Sigmoid colon (tissue), 6 donors: ENCODE measurements at regions not wholly inside any gene's neighbourhood (a gene's known extent, or its start where the extent isn't known, plus 50 kb on each side); places are given as distances from the start of the nearest gene placed in this dataset.

Source experiments
- DNase-seq: peaks from one replicate; pipeline ENCODE4 v3.0.0-alpha.2; 2019
- H3K27ac ChIP-seq, 4 donors: fragments of 200-600 bp; sonication (generic); one replicate each; pipeline ENCODE4 v1.5.1; 2016 to 2019; ENCODE audit warnings: mild to moderate bottlenecking in 1 of 4
- H3K27me3 ChIP-seq, 3 donors: fragments of 200-600 bp; sonication (generic); one replicate each; pipeline ENCODE4 v1.5.1; 2019; ENCODE audit warnings: mild to moderate bottlenecking in 1 of 3
- H3K36me3 ChIP-seq, 4 donors: fragments of 200-600 bp; sonication (generic); one replicate each; pipeline ENCODE4 v1.5.1; 2016 to 2019
- H3K4me1 ChIP-seq, 4 donors: fragments of 200-600 bp; sonication (generic); one replicate each; pipeline ENCODE4 v1.5.1; 2017 to 2019
- H3K4me3 ChIP-seq, 4 donors: fragments of 200-600 bp; sonication (generic); one replicate each; pipeline ENCODE4 v1.5.1; 2017 to 2019; ENCODE audit warnings: mild to moderate bottlenecking in 2 of 4, moderate library complexity in 1 of 4
- H3K9me3 ChIP-seq, 4 donors: fragments of 200-600 bp in 3 of 4; sonication (generic) in 3 of 4; one replicate each; pipeline versions ENCODE4 v1.5.1 to v1.6.1; 2013 to 2019
- EP300 ChIP-seq, 4 donors: sonication (generic); formaldehyde crosslinking; IDR thresholded peaks; one replicate each; pipeline ENCODE4 v1.6.1; 2017; ENCODE audit warnings: antibody characterized with exemption in 4 of 4
- POLR2A ChIP-seq, 2 donors: fragments of 450-650 bp; IDR thresholded peaks; one replicate each; pipeline ENCODE4 v1.6.1; 2016; ENCODE audit warnings: antibody characterized with exemption in 2 of 2, mild to moderate bottlenecking in 2 of 2, moderate library complexity in 2 of 2
- POLR2AphosphoS5 ChIP-seq, 4 donors: sonication (generic); formaldehyde crosslinking; IDR thresholded peaks; one replicate each; pipeline ENCODE4 v1.6.1; 2017; ENCODE audit warnings: antibody characterized with exemption in 4 of 4
- WGBS, 2 donors: extraction: QIAGEN DNeasy Blood & Tissue Kit; methylation state at CpG; one replicate each; pipeline ENCODE4 v1.1.7; 2013; 5-methylcytosine and 5-hydroxymethylcytosine counted together
- intact Hi-C: fragments of 100-400 bp; cut with DNase I; formaldehyde crosslinking; loops from one replicate; pipeline ENCODE4 v1.15.1; 2023
- TF ChIP-seq, protein P1 (sequence below), 4 experiments: fragments of 450-650 bp in 3 of 4; fragments of 200-600 bp in 1 of 4; IDR thresholded peaks; one replicate each; pipeline ENCODE4 v1.5.1; 2016 to 2019; ENCODE audit warnings: antibody characterized with exemption in 4 of 4, mild to moderate bottlenecking in 3 of 4, moderate library complexity in 2 of 4
- donor health status: healthy with polysubstance abuse.
- donor health status: healthy.

DNA sequence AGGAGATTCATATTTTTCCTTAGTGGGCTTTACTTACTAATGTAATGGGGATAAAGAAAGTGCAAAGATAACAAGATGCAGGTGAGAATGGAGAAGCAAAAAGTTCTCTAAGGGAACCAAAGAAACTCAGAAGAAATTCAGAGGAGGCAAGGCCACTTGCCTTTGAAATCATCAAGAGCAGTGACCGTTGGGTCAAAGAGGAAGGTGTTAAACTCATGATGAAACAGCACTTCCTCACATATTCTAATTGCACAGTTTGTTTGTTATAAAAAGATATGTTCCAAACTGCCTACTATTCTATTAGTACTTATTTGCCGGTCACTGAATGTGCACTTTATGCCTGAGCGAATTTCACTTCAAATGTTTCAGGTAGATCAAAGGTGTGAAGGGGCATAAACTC lies 975.1 kb downstream of the BCL11A start:
- intact Hi-C loops: no loop called here
- Histone ChIP-seq H3K36me3 (no peaks in the 10 kb centered on the region), H3K4me3 (no peak overlapping the region), H3K27me3 (no peaks in the 10 kb centered on the region), H3K9me3 (no peaks in the 10 kb centered on the region), H3K4me1 (no peaks in the 10 kb centered on the region), H3K27ac (no peak overlapping the region)
- WGBS, 2 donors: 83 to 91% methylated on average over 3 of the region's 3 CpGs
- no peak for TF ChIP-seq EP300 (IDR thresholded peaks at IDR 0.05)
- TF ChIP-seq POLR2AphosphoS5 (IDR thresholded peaks at IDR 0.05): no peak
- TF ChIP-seq, protein P1, sequence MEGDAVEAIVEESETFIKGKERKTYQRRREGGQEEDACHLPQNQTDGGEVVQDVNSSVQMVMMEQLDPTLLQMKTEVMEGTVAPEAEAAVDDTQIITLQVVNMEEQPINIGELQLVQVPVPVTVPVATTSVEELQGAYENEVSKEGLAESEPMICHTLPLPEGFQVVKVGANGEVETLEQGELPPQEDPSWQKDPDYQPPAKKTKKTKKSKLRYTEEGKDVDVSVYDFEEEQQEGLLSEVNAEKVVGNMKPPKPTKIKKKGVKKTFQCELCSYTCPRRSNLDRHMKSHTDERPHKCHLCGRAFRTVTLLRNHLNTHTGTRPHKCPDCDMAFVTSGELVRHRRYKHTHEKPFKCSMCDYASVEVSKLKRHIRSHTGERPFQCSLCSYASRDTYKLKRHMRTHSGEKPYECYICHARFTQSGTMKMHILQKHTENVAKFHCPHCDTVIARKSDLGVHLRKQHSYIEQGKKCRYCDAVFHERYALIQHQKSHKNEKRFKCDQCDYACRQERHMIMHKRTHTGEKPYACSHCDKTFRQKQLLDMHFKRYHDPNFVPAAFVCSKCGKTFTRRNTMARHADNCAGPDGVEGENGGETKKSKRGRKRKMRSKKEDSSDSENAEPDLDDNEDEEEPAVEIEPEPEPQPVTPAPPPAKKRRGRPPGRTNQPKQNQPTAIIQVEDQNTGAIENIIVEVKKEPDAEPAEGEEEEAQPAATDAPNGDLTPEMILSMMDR (IDR thresholded peaks at IDR 0.05): no peak
- TF ChIP-seq POLR2A (IDR thresholded peaks at IDR 0.05): no peak
- no peak for DNase-seq

DNA sequence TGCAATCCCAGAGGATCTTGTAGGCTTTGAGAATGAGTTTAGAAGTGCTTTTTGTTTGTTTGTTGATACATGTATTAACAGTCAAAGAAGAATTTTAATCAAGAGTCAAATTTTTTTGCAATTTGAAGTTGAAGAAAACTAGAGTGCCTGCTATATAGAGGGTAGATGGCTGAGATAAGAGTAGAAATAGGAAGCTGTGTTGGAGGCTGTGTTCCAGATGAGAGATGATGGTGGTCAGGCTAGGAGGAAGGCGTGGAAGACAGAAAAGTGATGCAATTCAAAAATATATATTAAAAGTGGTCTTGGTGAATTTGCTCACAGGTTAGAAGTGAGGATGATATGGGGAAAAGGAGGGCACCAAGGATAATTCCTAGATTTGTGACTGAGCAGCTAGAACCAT lies 978.3 kb downstream of the BCL11A start:
- Histone ChIP-seq H3K4me3 (no peak overlapping the region), H3K27me3 (no peaks in the 10 kb centered on the region), H3K27ac (no peak overlapping the region), H3K9me3 (no peaks in the 10 kb centered on the region), H3K4me1 (peaks cover 0 to 14% (median 2%) of the 10 kb centered on the region in 4 donors), H3K36me3 (no peaks in the 10 kb centered on the region)
- 71 to 87% methylated on average over 1 of the region's 1 CpG for WGBS, 2 donors
- intact Hi-C loops: no loop called here
- DNase-seq: no peak
- TF ChIP-seq, protein P1 (IDR thresholded peaks at IDR 0.05): no peak
- TF ChIP-seq POLR2A (IDR thresholded peaks at IDR 0.05): no peak
- no peak for TF ChIP-seq POLR2AphosphoS5 (IDR thresholded peaks at IDR 0.05)
- no peak for TF ChIP-seq EP300 (IDR thresholded peaks at IDR 0.05)

DNA sequence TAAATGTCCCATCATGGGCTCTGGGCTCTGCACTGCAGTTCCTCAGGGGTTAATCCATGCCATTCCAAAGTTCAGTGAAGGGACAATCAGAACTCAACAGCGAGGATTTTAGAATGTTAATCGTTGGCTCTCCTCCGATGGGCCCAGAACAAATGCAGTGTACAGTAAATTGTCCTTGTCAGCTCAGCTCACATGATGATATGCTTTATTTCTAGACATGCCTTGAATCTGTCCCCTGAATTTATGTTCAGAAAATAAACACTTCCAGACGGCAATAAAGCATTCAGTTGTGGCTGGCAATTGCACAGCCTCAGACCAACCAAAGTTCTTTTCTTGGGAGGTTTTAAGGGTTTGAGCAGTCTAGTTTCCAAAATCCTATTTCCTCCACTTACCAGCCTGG lies 981.2 kb downstream of the BCL11A start:
- WGBS, 2 donors: 15 to 59% methylated on average over 4 of the region's 4 CpGs
- Histone ChIP-seq H3K4me1 (peaks cover 0 to 14% (median 2%) of the 10 kb centered on the region in 4 donors), H3K4me3 (no peak overlapping the region), H3K9me3 (no peaks in the 10 kb centered on the region), H3K36me3 (no peaks in the 10 kb centered on the region), H3K27ac (no peak overlapping the region), H3K27me3 (no peaks in the 10 kb centered on the region)
- no peak for DNase-seq
- intact Hi-C loops: no loop called here
- TF ChIP-seq POLR2A (IDR thresholded peaks at IDR 0.05) (no peak), POLR2AphosphoS5 (IDR thresholded peaks at IDR 0.05) (peak in 1 of 4 donors; percentile 45), EP300 (IDR thresholded peaks at IDR 0.05) (no peak)
- TF ChIP-seq, protein P1 (IDR thresholded peaks at IDR 0.05): no peak

DNA sequence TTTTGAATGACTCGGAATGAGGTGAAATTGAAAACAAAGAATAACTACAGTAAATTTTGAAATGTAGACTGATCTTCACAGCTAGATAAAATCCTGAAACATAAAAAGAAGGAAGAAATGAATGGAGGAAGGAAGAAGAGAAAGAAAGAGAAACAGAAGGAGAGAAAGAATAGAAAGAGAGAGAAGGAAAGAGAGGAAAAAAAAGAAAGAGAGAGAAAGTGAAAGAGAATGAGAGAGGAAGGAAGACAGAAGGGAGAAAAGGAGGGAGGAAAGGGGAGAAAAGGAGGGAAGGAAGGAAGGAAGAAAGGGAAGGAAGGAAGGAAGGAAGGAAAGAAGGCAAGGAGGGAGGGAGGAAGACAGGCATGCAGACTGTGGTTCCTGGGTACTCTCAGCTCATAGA lies 982.6 kb downstream of the BCL11A start:
- 95 to 98% methylated on average over 1 of the region's 1 CpG for WGBS, 2 donors
- H3K4me3 ChIP-seq: no peak overlapping the region
- intact Hi-C loops: no loop called here
- TF ChIP-seq EP300 (IDR thresholded peaks at IDR 0.05): no peak
- TF ChIP-seq POLR2A (IDR thresholded peaks at IDR 0.05): no peak
- no peak for TF ChIP-seq POLR2AphosphoS5 (IDR thresholded peaks at IDR 0.05)
- TF ChIP-seq, protein P1 (IDR thresholded peaks at IDR 0.05): no peak
- H3K9me3 ChIP-seq: no peaks in the 10 kb centered on the region
- H3K27me3 ChIP-seq: no peaks in the 10 kb centered on the region
- no peak for DNase-seq
- no peak overlapping the region for H3K27ac ChIP-seq
- no peaks in the 10 kb centered on the region for H3K36me3 ChIP-seq
- peaks cover 0 to 14% (median 5%) of the 10 kb centered on the region in 4 donors for H3K4me1 ChIP-seq

DNA sequence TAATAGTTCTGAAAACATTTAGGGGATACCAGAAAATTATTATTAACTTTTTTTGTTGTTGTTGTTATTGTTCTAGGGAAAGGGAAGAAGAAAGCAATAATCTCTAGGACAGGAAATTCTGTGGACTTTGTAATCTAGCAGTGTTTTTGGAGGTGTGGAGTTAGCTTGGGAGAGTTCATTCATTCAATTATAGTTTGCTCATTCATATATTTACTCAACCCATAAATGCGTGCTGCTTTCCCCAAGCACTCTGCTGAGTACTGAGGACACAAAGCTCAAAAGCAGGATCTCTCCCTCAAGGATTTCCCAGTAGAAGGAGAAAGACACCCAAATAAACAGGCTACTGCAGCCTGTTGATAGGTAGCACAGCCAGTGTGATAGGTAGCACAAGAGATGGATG lies 984.3 kb downstream of the BCL11A start:
- no peaks in the 10 kb centered on the region for H3K36me3 ChIP-seq

More for the DNA sequence above, 984.3 kb downstream of the BCL11A start:
- H3K4me3 ChIP-seq: no peak overlapping the region
- 12 to 68% methylated on average over 1 of the region's 1 CpG for WGBS, 2 donors
- no peak for TF ChIP-seq EP300 (IDR thresholded peaks at IDR 0.05)
- TF ChIP-seq, protein P1 (IDR thresholded peaks at IDR 0.05): no peak
- no peak for TF ChIP-seq POLR2AphosphoS5 (IDR thresholded peaks at IDR 0.05)
- TF ChIP-seq POLR2A (IDR thresholded peaks at IDR 0.05): no peak
- intact Hi-C loops: no loop called here
- H3K9me3 ChIP-seq: no peaks in the 10 kb centered on the region
- H3K4me1 ChIP-seq: peaks cover 0 to 14% (median 5%) of the 10 kb centered on the region in 4 donors
- no peaks in the 10 kb centered on the region for H3K27me3 ChIP-seq
- DNase-seq: no peak
- no peak overlapping the region for H3K27ac ChIP-seq
